Stimulated activated naive CD4-positive, alpha-beta T cell treated with Interleukin-2 at 50 U/mL for 16 hours (primary cell): ENCODE measurements at regions not wholly inside any gene's neighbourhood (a gene's known extent, or its start where the extent isn't known, plus 50 kb on each side); places are given as distances from the start of the nearest gene placed in this dataset.
"Not testable (repeated sequence)": the region's sequence is repeated elsewhere in the genome, so short reads cannot be mapped to it uniquely, and the experiment has no call there.

Source experiments
- DNase-seq: peaks from one replicate; lab custom pipeline; 2025; lab: John Stamatoyannopoulos, UW

- no peak for DNase-seq
Observed at GRCh38 chr4:138659812-138660316, 355.7 kb upstream of the NOCT start.

DNA sequence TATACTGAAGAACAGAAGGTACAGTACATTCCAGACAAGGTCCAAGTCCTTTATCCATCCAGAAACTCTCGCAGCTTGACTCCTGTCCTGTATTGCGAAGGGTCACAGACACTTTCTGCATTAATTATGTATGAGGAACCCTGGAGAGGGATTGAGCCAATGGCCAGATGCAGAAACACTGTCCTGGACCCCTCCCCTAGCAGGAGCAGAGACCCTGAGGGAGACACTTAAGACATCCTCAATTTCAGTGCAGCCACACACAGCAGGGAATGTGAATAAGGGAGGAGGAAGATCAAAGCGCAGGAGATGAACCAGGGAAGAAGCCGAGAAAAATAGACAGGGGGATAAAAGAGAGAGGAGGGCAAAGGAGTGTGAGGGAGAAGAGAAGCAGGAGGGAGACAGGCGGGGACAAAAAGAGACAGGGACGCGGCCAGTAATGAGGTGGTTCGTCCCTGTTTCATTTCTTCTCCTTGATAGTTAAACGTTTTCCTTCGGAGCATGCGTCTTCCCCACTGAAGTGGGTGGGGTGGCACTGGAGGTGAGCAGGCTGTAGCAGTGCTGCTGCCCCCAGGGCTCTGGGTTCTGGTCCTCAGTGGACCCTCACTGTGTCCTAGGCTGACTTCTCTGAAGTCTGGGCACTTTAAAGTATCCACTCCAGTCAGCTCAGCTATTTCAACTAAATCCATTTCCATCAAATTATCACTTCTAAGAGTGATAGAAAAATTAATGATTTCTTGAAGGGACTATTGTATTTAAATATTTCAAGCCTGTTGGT, 356.4 kb upstream of the NOCT start:
- no peak for DNase-seq

GRCh38 chr4:138658518-138658917, 357.1 kb upstream of the NOCT start:
- DNase-seq: no peak

- DNase-seq: no peak
Observed at GRCh38 chr4:138656990-138657389, 358.6 kb upstream of the NOCT start.

GRCh38 chr4:138655985-138656384, 359.6 kb upstream of the NOCT start:
- DNase-seq: no peak

DNA sequence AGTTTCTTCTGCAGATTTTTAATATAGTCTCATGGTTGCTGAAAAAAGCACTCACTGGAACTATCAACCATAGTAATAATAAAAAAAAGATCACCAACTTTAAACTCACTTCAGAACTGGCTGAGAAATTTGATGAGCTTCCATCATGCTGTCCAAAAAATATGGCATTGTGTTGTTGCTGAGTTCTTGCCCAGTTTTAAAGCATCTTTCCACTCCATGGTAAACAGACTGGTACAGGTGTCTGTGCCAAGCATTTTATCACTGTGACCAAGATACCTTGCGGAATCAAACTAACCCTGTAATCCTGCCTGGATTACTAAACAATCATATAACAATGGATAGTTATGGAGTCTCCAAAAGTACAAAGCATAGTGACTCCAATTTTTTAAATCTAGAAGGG, 360.3 kb upstream of the NOCT start:
- no peak for DNase-seq

DNA sequence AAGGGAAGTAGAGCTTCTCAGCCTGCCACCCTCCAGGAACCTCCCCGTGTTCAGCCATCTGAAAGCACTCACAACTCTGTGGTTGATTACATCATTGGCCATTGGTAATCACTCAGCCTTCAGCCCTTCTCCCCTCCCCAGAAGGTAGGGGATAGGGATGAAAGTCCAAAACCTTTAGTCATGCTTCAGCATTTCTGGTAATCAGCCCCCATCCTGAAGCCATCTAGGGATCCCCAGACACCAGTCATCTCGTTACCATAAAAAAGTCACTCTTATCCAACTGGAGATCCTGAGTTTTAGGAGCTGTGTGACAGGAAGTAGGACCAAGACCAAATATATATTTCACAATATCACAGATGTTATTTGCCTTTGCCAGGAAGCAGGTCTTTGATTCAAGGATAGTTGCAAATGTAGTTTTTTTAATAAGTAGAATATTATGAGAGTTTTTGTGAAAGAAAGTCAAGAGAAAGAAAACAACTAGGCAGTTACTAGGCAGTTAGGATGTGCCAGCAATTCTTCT, 364.6 kb upstream of the NOCT start:
- DNase-seq: no peak

- no peak for DNase-seq
Observed at GRCh38 chr4:138650495-138650894, 365.1 kb upstream of the NOCT start.

DNA sequence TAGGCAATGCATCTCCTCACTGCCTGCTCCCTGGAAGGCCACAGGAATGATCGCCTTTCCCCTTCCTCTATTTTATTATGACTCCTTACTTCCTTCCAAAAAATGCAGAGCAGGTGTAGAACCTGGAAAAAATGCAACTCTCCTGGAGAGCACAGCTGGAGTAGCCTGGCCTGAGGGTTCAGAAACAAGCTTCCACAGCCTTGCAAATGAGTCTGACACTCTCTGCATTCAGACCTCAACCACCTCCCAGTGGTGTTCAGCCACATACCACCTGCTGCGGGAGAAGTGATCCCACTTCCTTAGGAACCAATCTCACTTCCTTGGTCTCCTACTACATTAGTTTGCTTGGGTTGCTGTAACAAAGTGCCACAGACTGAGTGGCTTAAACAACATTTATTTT, 368.1 kb upstream of the NOCT start:
- DNase-seq: no peak

- no peak for DNase-seq
Observed at GRCh38 chr4:138646383-138646782, 369.2 kb upstream of the NOCT start.

DNA sequence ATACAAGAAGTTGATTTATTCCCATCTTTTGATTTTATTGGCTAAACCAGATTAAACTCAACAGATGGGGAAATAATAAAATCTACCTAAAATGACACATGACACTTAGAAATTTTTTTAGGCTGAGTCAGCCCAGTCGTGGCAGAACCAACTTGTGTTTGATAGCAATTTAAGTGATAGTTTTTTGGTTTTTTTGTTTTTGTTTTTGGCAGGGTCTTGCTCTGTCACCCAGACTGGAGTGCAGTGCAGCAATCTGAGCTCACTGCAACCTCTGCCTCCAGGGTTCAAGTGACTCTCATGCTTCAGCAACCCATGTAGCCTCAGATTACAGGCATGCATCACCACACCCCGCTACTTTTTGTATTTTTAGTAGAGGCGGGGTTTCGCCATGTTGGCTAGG, 370.3 kb upstream of the NOCT start:
- no peak for DNase-seq

DNA sequence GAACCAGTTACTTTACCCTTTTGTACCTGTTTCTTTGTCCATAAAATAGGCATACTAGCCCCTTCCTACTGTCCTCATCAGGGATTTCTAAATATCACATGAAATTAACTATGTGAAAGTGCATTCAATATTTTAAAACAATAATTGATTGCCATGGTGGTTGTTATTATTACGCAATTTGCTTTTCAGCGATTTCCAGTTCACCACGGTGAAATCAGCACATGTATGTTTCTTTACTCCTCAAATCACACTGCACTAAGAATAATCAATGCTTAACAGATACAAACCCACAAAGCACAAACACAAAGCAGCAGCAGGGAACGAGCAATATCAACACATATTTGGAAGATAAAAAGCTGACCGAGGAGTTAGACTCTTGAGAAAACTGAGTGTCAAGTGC, 371.3 kb upstream of the NOCT start:
- DNase-seq: no peak

DNA sequence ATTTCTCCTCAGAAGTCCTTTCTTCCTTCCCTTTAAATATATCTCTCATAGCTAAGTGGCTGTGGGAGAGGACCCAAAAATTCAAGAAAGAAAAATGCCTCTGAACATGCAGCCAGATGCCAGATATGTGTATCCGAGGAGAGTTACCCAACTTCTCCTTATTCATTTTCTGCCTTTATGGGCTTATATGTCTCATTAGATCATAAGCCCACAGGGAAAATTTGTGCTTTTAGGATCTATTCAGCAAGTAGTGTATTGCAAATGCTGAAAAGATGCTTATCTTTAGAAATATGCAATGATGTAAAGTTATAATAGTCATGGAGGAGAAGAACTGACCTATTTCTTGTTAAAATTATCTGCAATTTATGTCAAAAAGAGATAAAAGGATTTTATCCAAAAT, 371.8 kb upstream of the NOCT start:
- DNase-seq: no peak

DNA sequence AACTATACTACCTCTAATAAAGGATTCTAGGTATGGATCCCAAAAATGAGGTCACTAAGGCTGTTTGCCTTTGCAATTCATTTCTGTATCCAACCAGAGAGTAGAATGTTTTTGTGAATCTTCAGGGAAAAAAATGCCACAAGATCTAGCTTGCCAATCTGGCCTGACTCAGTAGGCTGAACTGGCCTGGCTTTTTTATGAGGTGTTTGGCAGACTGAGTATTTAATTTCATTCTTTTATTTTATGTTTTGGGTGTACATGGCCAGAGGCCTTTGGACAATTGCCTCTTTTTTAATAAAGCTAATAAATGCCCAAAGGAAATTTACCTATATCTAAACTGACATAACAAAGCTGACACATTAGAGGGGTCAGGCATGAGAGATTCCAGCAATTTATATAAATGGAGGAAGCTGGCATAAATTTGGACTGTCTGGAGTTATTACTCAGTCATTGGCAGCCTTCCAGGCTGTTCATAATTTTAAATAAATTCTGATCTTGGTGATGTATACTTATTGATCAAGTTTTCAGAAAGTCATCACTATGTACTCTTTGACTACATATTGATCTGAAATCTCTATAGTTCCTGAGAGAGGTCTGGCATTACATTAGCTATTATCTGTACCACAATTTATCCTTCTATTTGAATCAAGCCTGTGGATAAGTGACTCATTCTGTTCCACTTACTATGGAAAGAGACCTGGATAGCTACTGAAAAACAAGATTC, 376.4 kb upstream of the NOCT start:
- DNase-seq: no peak

DNA sequence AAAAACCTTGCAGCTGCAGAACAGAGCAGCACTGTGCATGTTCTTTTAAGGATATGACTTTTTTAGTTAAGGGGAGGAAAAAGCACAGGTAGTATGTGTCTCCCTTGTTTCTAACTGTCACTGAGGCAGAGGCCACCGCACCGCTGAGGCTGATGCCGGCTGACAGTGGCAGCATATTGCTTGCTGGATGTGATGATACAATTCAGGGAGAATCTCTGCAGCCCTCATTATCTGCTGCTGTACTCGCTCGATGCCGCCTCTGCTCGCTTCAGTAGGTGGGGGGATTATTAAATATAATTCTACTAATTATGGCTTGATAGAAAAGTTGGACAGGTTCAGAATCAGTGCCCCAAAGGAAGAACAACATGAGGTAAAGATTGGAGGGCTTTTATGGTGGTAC, 378.8 kb upstream of the NOCT start:
- DNase-seq: no peak

DNA sequence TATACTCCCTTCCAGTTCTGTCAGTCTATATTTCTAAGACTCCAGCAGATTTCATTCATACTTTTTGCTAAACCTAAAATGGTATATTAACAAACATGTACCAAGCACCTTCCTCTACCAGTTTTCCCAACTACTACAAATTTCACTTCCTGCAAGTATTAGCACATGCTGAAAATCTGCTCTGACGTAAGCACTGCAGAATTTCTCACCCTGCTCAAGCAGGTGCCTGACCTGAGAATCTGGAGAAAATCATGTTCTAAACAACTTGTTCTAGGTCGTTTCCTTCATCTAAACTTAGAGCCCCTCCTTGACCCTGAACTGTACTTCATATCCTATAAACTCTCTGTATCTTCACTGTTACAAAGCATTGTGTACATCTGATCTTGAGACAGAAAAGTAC, 380.7 kb upstream of the NOCT start:
- DNase-seq: no peak

DNA sequence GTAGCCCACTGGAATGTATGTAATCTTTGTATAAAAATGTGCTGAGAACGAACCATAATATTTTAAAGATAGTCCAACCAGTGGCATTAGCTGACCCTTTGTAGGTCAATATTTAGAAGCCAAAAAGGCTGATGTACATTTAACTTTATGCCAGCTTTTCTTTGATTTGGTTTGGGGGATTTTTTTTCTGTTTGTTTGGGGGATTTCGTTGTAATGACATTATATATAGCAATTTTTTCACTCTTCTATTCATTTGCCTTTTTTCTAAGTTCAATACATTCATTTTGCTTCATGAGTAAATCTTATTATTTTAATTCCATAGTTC, 382.0 kb upstream of the NOCT start:
- no peak for DNase-seq

DNA sequence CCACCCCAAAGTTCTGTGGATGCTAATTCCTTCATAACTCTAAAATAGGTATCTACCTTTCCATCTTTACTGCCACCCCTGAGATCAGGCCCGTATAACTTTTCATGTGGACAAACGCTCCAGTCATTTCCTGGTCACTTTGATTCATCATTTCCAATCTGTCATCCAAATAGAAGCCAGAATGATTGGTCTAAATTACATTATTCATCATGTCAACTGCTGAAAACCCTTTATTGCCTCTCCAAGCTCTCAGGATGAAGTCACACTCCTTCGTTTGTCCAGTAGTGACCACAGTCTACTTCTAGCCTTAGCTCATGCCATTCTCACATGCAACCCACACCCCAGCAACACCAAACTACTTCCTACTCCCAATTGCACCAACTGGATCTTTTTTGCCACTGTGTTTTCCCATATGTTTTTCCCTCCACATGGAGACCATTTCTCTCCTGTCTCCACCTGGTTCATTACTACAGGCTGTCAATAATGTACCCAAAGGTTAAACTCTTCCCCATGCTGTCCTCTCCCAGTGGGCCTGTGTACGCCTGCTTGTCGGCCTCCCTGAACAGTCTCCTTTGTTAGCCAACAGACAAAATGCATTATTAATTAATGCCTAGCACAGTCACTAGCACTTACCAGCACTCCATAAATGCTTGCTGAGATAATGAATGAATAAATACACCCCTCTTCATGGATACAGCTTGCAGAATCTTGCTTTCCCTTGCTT, 382.6 kb upstream of the NOCT start:
- DNase-seq: no peak

- no peak for DNase-seq
Observed at GRCh38 chr4:138630666-138631065, 384.9 kb upstream of the NOCT start.

DNA sequence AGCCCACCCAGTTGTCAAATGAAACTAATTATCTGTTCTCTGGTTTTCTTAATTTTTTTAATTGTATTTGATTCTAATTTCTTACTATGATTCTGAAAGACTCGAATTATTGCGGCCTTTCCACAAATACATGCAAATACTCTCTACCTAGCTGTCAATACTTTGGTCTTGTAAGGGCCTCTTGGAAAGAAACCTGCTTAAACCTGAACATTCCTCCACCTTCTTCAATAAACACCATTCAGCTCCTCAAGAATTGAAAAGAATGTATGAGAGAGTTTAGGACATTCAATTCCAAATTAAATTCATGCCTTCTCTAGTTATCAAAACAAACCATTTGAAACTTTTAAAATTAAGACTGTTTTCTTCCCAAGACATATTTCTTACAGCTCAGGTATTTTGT, 385.9 kb upstream of the NOCT start:
- no peak for DNase-seq

DNA sequence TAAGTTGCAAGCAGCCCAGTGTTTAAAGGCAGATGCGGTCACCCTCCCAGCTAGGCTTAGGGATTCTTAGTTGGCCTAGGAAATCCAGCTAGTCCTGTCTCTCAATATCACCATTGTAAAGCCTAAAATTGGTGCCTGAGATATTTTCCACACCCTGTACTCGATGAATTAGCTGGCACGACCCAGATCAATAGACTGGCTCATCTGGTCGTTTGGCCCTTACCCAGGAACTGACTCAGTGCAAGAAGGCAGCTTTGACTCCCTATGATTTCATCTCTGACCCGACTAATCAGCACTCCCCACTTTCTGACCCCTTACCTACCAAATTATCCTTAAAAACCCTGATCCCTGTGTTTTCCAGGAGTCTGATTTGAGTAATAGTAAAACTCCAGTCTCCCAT, 384.9 kb upstream of the SLC7A11 start:
- no peak for DNase-seq

- not testable (repeated sequence) for DNase-seq
Observed at GRCh38 chr4:138622362-138622761, 380.2 kb upstream of the SLC7A11 start.

GRCh38 chr4:138616775-138617174, 374.6 kb upstream of the SLC7A11 start:
- no peak for DNase-seq
